PC-3 (cell line): ENCODE measurements at regions not wholly inside any gene's neighbourhood (a gene's known extent, or its start where the extent isn't known, plus 50 kb on each side); places are given as distances from the start of the nearest gene placed in this dataset.

Source experiments
- ATAC-seq: fragments of 200-7000 bp; cut with Tn5 transposase; 2 replicates; pipeline ENCODE4 v1.9.1; 2020; ENCODE audit warnings: mild to moderate bottlenecking, moderate library complexity
- BruUV-seq: library from RNA; stranded (reverse); fragments of 400-500 nt; replicated peaks from 2 replicates; lab custom pipeline; 2021; lab: Mats Ljungman, UMichigan
- CTCF ChIA-PET: fragments of 300-600 bp; sonication (Branson Sonifier 250); formaldehyde crosslinking; loops from one replicate; lab custom pipeline; 2022; ENCODE audit warnings: antibody characterized with exemption; lab: Charles Lee
- POLR2A ChIA-PET: fragments of 300-600 bp; sonication (Branson Sonifier 250); formaldehyde crosslinking; loops from one replicate; lab custom pipeline; 2022; ENCODE audit warnings: antibody characterized with exemption; ENCODE audit not compliant: unreplicated experiment; lab: Charles Lee
- DNase-seq: peaks from one replicate; pipeline ENCODE4 v3.0.0-alpha.2; 2015
- H2AFZ ChIP-seq: fragments of 300-600 bp; sonication (generic); 2 replicates; pipeline ENCODE4 v1.6.0; 2016; ENCODE audit warnings: antibody characterized with exemption, low read length
- H3F3A ChIP-seq: fragments of 300-600 bp; sonication (generic); one replicate; pipeline ENCODE4 v1.6.0; 2017; ENCODE audit warnings: antibody characterized with exemption, low read length, control low read depth, mild to moderate bottlenecking; ENCODE audit not compliant: unreplicated experiment
- H3K27ac ChIP-seq: fragments of 300-600 bp; sonication (generic); 2 replicates; pipeline ENCODE4 v1.5.1; 2016; ENCODE audit warnings: mild to moderate bottlenecking, low read length
- H3K27me3 ChIP-seq: fragments of 300-600 bp; sonication (generic); 2 replicates; pipeline ENCODE4 v1.6.1; 2016; ENCODE audit warnings: low read length, mixed read lengths
- H3K36me3 ChIP-seq: fragments of 300-600 bp; sonication (generic); 2 replicates; pipeline ENCODE4 v1.6.1; 2016; ENCODE audit warnings: low read depth, mixed run types, low read length, mixed read lengths
- H3K4me1 ChIP-seq: fragments of 300-600 bp; sonication (generic); 2 replicates; pipeline ENCODE4 v1.5.1; 2016; ENCODE audit warnings: low read length; ENCODE audit not compliant: insufficient read depth
- H3K4me2 ChIP-seq: fragments of 300-600 bp; sonication (generic); 2 replicates; pipeline ENCODE4 v1.6.0; 2016; ENCODE audit warnings: low read length
- H3K4me3 ChIP-seq: fragments of 300-600 bp; sonication (generic); 2 replicates; pipeline ENCODE4 v1.5.1; 2016; ENCODE audit warnings: mild to moderate bottlenecking, low read length, mixed read lengths
- H3K79me2 ChIP-seq: fragments of 300-600 bp; sonication (generic); 2 replicates; pipeline ENCODE4 v1.6.1; 2017; ENCODE audit warnings: low read length, mixed read lengths
- H3K9ac ChIP-seq: fragments of 300-600 bp; sonication (generic); 2 replicates; pipeline ENCODE4 v1.6.0; 2016; ENCODE audit warnings: mild to moderate bottlenecking, low read length
- H3K9me2 ChIP-seq: fragments of 300-600 bp; sonication (generic); replicated peaks from 2 replicates; pipeline ENCODE4 v1.6.1; 2016; ENCODE audit warnings: mixed run types, low read length, mixed read lengths
- H3K9me3 ChIP-seq: fragments of 300-600 bp; sonication (generic); 2 replicates; pipeline ENCODE4 v1.6.1; 2016; ENCODE audit warnings: low read length, mixed read lengths
- H4K20me1 ChIP-seq: fragments of 300-600 bp; sonication (generic); 2 replicates; pipeline ENCODE4 v1.6.1; 2016; ENCODE audit warnings: low read length, mixed read lengths
- EZH2 ChIP-seq: fragments of 300-600 bp; sonication (generic); IDR thresholded peaks from one replicate; pipeline ENCODE4 v1.6.1; 2017; ENCODE audit warnings: antibody characterized with exemption, mild to moderate bottlenecking, low read length; ENCODE audit not compliant: unreplicated experiment
- EZH2phosphoT487 ChIP-seq: fragments of 300-600 bp; sonication (generic); IDR thresholded peaks from 2 replicates; pipeline ENCODE4 v1.6.1; 2018; ENCODE audit warnings: mild to moderate bottlenecking, antibody characterized with exemption, low read length, borderline replicate concordance
- intact Hi-C: fragments of 100-400 bp; cut with micrococcal nuclease; formaldehyde crosslinking; loops from 2 replicates; pipeline ENCODE4 v1.9.0; 2023
- TF ChIP-seq, protein P1 (sequence below): fragments of 300-600 bp; sonication (generic); conservative IDR thresholded peaks from 2 replicates; pipeline ENCODE4 v1.5.1; 2017; ENCODE audit warnings: antibody characterized with exemption, low read depth, mild to moderate bottlenecking, low read length

DNA sequence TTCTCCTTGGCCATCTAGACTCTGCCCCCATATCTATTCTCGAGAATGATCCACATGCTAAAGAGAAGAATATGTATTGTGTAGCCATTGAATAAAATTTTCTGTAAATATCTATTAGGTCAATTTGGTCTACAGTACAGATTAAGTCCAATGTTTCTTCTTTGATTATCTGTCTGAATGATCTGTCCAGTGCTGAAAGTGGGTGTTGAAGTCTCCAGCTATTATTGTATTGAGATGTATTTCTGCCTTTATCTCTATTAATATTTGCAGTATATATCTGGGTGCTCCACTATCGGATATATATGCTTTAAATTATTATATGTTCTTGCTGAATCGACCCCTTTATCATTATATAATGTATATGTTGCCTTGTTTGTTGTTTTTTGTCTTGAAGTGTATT is 384.9 kb upstream of the ROBO1 start:
- CTCF ChIA-PET = no interaction called here
- no TSS peak for BruUV-seq
- no peak for ATAC-seq

DNA sequence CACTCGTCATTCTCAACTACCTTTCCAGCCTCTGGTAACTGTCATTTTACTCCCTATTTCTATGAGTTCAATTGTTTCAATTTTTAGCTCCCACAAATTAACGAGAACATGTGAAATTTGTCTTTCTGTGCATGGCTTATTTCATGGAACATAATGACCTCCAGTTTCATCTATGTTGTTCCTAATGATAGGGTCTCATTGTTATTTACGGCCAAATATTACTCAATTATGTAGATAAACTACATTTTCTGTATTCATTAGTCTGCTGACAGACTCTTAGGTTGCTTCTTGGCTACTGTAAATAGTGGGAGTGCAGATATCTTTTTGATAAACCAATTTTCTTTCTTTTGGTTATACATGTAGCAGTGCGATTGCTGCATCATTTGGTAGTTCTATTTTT is 374.9 kb upstream of the ROBO1 start:
- DNase-seq (no peak), ATAC-seq (no peak)
- Histone ChIP-seq H2AFZ (no peak overlapping the region), H4K20me1 (no peaks in the 10 kb centered on the region), H3K4me1 (no peaks in the 10 kb centered on the region), H3K27me3 (no peaks in the 10 kb centered on the region), H3K27ac (no peak overlapping the region), H3K4me2 (no peak overlapping the region), H3K9ac (no peak overlapping the region), H3K9me2 (no peaks in the 10 kb centered on the region), H3F3A (no peaks in the 10 kb centered on the region), H3K4me3 (no peak overlapping the region), H3K79me2 (no peaks in the 10 kb centered on the region), H3K9me3 (no peaks in the 10 kb centered on the region), H3K36me3 (no peaks in the 10 kb centered on the region)
- intact Hi-C loops = no loop called here
- TF ChIP-seq, protein P1, sequence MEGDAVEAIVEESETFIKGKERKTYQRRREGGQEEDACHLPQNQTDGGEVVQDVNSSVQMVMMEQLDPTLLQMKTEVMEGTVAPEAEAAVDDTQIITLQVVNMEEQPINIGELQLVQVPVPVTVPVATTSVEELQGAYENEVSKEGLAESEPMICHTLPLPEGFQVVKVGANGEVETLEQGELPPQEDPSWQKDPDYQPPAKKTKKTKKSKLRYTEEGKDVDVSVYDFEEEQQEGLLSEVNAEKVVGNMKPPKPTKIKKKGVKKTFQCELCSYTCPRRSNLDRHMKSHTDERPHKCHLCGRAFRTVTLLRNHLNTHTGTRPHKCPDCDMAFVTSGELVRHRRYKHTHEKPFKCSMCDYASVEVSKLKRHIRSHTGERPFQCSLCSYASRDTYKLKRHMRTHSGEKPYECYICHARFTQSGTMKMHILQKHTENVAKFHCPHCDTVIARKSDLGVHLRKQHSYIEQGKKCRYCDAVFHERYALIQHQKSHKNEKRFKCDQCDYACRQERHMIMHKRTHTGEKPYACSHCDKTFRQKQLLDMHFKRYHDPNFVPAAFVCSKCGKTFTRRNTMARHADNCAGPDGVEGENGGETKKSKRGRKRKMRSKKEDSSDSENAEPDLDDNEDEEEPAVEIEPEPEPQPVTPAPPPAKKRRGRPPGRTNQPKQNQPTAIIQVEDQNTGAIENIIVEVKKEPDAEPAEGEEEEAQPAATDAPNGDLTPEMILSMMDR = no peak
- TF ChIP-seq EZH2phosphoT487 = no peak
- TF ChIP-seq EZH2 = no peak
- POLR2A ChIA-PET = no interaction called here
- CTCF ChIA-PET = no interaction called here
- BruUV-seq = no TSS peak

More for the DNA sequence above, 384.9 kb upstream of the ROBO1 start:
- Histone ChIP-seq H3K27me3 (no peaks in the 10 kb centered on the region), H3F3A (no peaks in the 10 kb centered on the region), H3K9me3 (no peaks in the 10 kb centered on the region), H2AFZ (no peak overlapping the region), H3K4me2 (no peak overlapping the region), H4K20me1 (no peaks in the 10 kb centered on the region), H3K27ac (no peak overlapping the region), H3K36me3 (no peaks in the 10 kb centered on the region), H3K4me1 (no peaks in the 10 kb centered on the region), H3K79me2 (no peaks in the 10 kb centered on the region), H3K9me2 (no peaks in the 10 kb centered on the region), H3K4me3 (no peak overlapping the region), H3K9ac (no peak overlapping the region)
- intact Hi-C loops = no loop called here
- DNase-seq = no peak
- no peak for TF ChIP-seq EZH2phosphoT487
- TF ChIP-seq, protein P1 = no peak
- no peak for TF ChIP-seq EZH2
- POLR2A ChIA-PET = no interaction called here

DNA sequence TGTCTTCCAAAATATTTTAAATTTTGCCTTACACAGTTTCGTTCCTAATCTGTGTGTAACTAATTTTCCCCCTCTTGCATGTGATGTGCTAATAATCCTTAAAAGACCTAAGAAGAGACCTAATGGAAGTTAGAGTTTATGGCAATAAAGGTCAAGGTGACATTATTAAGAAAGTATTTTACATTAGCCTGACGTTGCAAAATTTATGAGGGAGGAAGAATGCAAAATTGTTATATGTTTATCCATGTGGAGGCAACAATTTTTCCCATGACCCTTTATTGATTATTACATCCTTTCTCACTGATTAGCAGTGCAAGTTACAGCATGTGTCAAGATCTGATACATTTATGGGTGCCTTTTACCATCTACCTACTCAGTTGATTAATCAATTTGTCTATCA is 373.8 kb upstream of the ROBO1 start:
- Histone ChIP-seq H3K4me1 (no peaks in the 10 kb centered on the region), H3K79me2 (no peaks in the 10 kb centered on the region), H3K9ac (no peak overlapping the region), H2AFZ (no peak overlapping the region), H4K20me1 (no peaks in the 10 kb centered on the region), H3F3A (no peaks in the 10 kb centered on the region), H3K4me2 (no peak overlapping the region), H3K36me3 (no peaks in the 10 kb centered on the region), H3K27me3 (no peaks in the 10 kb centered on the region), H3K4me3 (no peak overlapping the region), H3K27ac (no peak overlapping the region), H3K9me2 (no peaks in the 10 kb centered on the region), H3K9me3 (no peaks in the 10 kb centered on the region)
- ChIA-PET POLR2A (no interaction called here), CTCF (no interaction called here)
- BruUV-seq = no TSS peak
- ATAC-seq (no peak), DNase-seq (no peak)
- TF ChIP-seq, protein P1 = no peak
- TF ChIP-seq EZH2 (no peak), EZH2phosphoT487 (no peak)
- intact Hi-C loops = no loop called here
